ENCODE measurements at regions not wholly inside any gene's neighbourhood (a gene's known extent, or its start where the extent isn't known, plus 50 kb on each side); places are given as distances from the start of the nearest gene placed in this dataset.

GRCh38 chr15:46091860-46092450 lies 457.1 kb downstream of the SQOR start:
- TF ChIP-seq EP300 (IDR thresholded peaks at IDR 0.05; ENCODE audit: borderline replicate concordance in 1 of 2, control insufficient read depth in 1 of 2, low read depth in 2 of 2, low read length in 2 of 2): no peak
- TF ChIP-seq MXI1 (IDR thresholded peaks at IDR 0.05; ENCODE audit: low read depth, low read length): no peak
- TF ChIP-seq EZH2 (IDR thresholded peaks at IDR 0.05; ENCODE audit: borderline replicate concordance, control insufficient read depth, low read depth, low read length): no peak
- TF ChIP-seq ZZZ3 (IDR thresholded peaks at IDR 0.05; ENCODE audit: control insufficient read depth, insufficient read length, low read depth): no peak
- no peak for TF ChIP-seq YY1 (IDR thresholded peaks at IDR 0.05; ENCODE audit: low read depth, low read length)
- no peak for TF ChIP-seq ELK1 (IDR thresholded peaks at IDR 0.05; ENCODE audit: low read depth, low read length)
- TF ChIP-seq CTCF (IDR thresholded peaks at IDR 0.05 in 2 of 3, conservative IDR thresholded peaks at IDR 0.05 in 1 of 3; ENCODE audit: control insufficient read depth in 2 of 3, extremely low read depth in 1 of 3, insufficient read depth in 1 of 3, low read depth in 3 of 3, low read length in 3 of 3): peak in 2 of 3 experiments; percentile 12 to 20; a peak in 1 of 6 replicates
- TF ChIP-seq USF2 (IDR thresholded peaks at IDR 0.05; ENCODE audit: borderline replicate concordance, low read depth, low read length): no peak
- no peak for TF ChIP-seq SUPT20H (IDR thresholded peaks at IDR 0.05; ENCODE audit: borderline replicate concordance, control insufficient read depth, low read depth, low read length)

Data from GM12878 (cell line).